Smooth muscle cell (in vitro differentiated cells): ENCODE measurements at regions not wholly inside any gene's neighbourhood (a gene's known extent, or its start where the extent isn't known, plus 50 kb on each side); places are given as distances from the start of the nearest gene placed in this dataset.

Source experiments
- DNase-seq: peaks from one replicate; lab custom pipeline; 2025; ENCODE audit not compliant: unreplicated experiment; lab: John Stamatoyannopoulos, UW
- H2AFZ ChIP-seq: fragments of 200-600 bp; sonication (generic); 2 replicates; pipeline ENCODE4 v1.6.0; 2016; ENCODE audit warnings: antibody characterized with exemption, low read depth, mild to moderate bottlenecking
- H3F3A ChIP-seq: fragments of 200-600 bp; sonication (generic); 2 replicates; pipeline ENCODE4 v1.6.0; 2017; ENCODE audit warnings: antibody characterized with exemption, low read depth
- H3K27ac ChIP-seq: fragments of 200-600 bp; sonication (generic); 2 replicates; pipeline ENCODE4 v1.5.1; 2016; ENCODE audit warnings: low read depth, mild to moderate bottlenecking
- H3K27me3 ChIP-seq: fragments of 200-600 bp; sonication (generic); 2 replicates; pipeline ENCODE4 v1.6.1; 2016; ENCODE audit warnings: low read depth, mild to moderate bottlenecking
- H3K36me3 ChIP-seq: fragments of 200-600 bp; sonication (generic); 2 replicates; pipeline ENCODE4 v1.5.1; 2016; ENCODE audit warnings: low read depth
- H3K4me1 ChIP-seq: fragments of 200-600 bp; sonication (generic); 2 replicates; pipeline ENCODE4 v1.5.1; 2016; ENCODE audit warnings: low read depth
- H3K4me2 ChIP-seq: fragments of 200-600 bp; sonication (generic); 2 replicates; pipeline ENCODE4 v1.6.0; 2016; ENCODE audit warnings: mild to moderate bottlenecking
- H3K4me3 ChIP-seq: fragments of 200-600 bp; sonication (generic); 2 replicates; pipeline ENCODE4 v1.5.1; 2016; ENCODE audit warnings: mild to moderate bottlenecking
- H3K79me2 ChIP-seq: fragments of 200-600 bp; sonication (generic); 2 replicates; pipeline ENCODE4 v1.6.0; 2016; ENCODE audit warnings: low read depth, mild to moderate bottlenecking
- H3K9ac ChIP-seq: fragments of 200-600 bp; sonication (generic); 2 replicates; pipeline ENCODE4 v1.6.0; 2016; ENCODE audit warnings: low read depth
- H3K9me3 ChIP-seq: fragments of 200-600 bp; sonication (generic); replicated peaks from 2 replicates; pipeline ENCODE4 v1.5.1; 2016; ENCODE audit warnings: low read depth
- H4K20me1 ChIP-seq: fragments of 200-600 bp; sonication (generic); 2 replicates; pipeline ENCODE4 v1.6.0; 2016; ENCODE audit warnings: low read depth
- WGBS: methylation state at CpG from one replicate; pipeline ENCODE4 v1.1.7; 2016; ENCODE audit warnings: low lambda C conversion rate; 5-methylcytosine and 5-hydroxymethylcytosine counted together
- TF ChIP-seq, protein P1 (sequence below): fragments of 200-600 bp; sonication (generic); IDR thresholded peaks from 2 replicates; pipeline ENCODE4 v1.5.1; 2017; ENCODE audit warnings: borderline replicate concordance, mild to moderate bottlenecking, antibody characterized with exemption; ENCODE audit not compliant: insufficient read depth, poor library complexity, severe bottlenecking

DNA sequence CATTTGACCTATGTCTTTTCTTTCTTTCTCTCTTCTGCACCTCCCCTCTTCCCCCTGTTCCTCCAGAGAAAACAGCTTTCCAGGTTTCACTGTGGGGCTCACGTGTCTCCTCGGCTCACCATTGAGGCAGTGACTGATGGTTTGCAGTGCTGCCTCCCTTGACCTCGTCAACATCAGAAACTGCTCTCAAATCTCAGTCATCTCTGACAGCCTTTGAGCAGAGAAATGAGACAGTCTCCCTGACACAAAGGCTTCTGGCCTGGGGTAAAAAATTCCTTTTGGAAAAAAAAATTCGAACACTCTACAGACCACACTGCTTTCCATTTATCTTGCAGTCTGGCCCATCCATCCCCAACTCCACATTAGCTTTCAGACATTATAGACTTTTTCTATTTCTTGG, 450.0 kb downstream of the TFAP2B start:
- 55% methylated on average over 4 of the region's 4 CpGs for WGBS
- Histone ChIP-seq H3K27ac (no peak overlapping the region), H3K27me3 (no peaks in the 10 kb centered on the region), H2AFZ (no peak overlapping the region), H3F3A (no peaks in the 10 kb centered on the region), H3K79me2 (no peaks in the 10 kb centered on the region), H4K20me1 (no peaks in the 10 kb centered on the region), H3K4me3 (no peak overlapping the region), H3K4me1 (peaks cover 7% of the 10 kb centered on the region), H3K36me3 (no peaks in the 10 kb centered on the region), H3K9ac (no peak overlapping the region), H3K4me2 (no peak overlapping the region), H3K9me3 (no peaks in the 10 kb centered on the region)
- TF ChIP-seq, protein P1, sequence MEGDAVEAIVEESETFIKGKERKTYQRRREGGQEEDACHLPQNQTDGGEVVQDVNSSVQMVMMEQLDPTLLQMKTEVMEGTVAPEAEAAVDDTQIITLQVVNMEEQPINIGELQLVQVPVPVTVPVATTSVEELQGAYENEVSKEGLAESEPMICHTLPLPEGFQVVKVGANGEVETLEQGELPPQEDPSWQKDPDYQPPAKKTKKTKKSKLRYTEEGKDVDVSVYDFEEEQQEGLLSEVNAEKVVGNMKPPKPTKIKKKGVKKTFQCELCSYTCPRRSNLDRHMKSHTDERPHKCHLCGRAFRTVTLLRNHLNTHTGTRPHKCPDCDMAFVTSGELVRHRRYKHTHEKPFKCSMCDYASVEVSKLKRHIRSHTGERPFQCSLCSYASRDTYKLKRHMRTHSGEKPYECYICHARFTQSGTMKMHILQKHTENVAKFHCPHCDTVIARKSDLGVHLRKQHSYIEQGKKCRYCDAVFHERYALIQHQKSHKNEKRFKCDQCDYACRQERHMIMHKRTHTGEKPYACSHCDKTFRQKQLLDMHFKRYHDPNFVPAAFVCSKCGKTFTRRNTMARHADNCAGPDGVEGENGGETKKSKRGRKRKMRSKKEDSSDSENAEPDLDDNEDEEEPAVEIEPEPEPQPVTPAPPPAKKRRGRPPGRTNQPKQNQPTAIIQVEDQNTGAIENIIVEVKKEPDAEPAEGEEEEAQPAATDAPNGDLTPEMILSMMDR: no peak
- DNase-seq: no peak

DNA sequence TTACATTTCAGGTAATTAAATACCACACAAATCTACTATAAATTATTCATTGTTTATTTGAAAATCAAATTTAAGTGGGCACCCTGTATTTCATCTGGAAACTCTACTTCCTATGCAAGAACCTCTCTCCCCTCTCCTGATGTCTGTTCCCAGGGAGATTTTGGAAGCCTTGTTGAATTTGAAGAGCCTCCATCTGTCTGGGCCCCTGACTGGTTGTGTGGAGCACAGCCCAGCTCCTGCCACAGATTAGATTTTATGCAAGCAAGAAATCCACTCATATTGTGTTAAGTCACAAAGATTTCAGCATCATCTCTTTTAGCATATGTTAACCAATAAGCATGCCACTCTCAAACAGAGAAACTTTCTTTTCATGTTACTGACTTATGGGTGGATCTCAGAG, 451.2 kb downstream of the TFAP2B start:
- H3K36me3 ChIP-seq: no peaks in the 10 kb centered on the region
- H3K9ac ChIP-seq: no peak overlapping the region
- no peak for DNase-seq
- peaks cover 7% of the 10 kb centered on the region for H3K4me1 ChIP-seq
- H4K20me1 ChIP-seq: no peaks in the 10 kb centered on the region
- H3F3A ChIP-seq: no peaks in the 10 kb centered on the region
- H2AFZ ChIP-seq: no peak overlapping the region
- H3K27me3 ChIP-seq: no peaks in the 10 kb centered on the region
- no peaks in the 10 kb centered on the region for H3K9me3 ChIP-seq
- H3K27ac ChIP-seq: no peak overlapping the region
- H3K4me3 ChIP-seq: no peak overlapping the region
- no peak overlapping the region for H3K4me2 ChIP-seq
- no peaks in the 10 kb centered on the region for H3K79me2 ChIP-seq
- TF ChIP-seq, protein P1: no peak

GRCh38 chr6:51271615-51272014, 452.9 kb downstream of the TFAP2B start:
- DNase-seq: no peak
- 67% methylated on average over 1 of the region's 1 CpG for WGBS
- no peak overlapping the region for H3K4me2 ChIP-seq
- no peaks in the 10 kb centered on the region for H3F3A ChIP-seq
- H3K9ac ChIP-seq: no peak overlapping the region
- no peak overlapping the region for H3K4me3 ChIP-seq
- H2AFZ ChIP-seq: no peak overlapping the region
- no peaks in the 10 kb centered on the region for H3K36me3 ChIP-seq
- no peaks in the 10 kb centered on the region for H3K79me2 ChIP-seq
- H3K27ac ChIP-seq: no peak overlapping the region
- H3K27me3 ChIP-seq: no peaks in the 10 kb centered on the region
- TF ChIP-seq, protein P1: no peak
- no peaks in the 10 kb centered on the region for H3K9me3 ChIP-seq
- no peaks in the 10 kb centered on the region for H4K20me1 ChIP-seq
- H3K4me1 ChIP-seq: peaks cover 7% of the 10 kb centered on the region

DNA sequence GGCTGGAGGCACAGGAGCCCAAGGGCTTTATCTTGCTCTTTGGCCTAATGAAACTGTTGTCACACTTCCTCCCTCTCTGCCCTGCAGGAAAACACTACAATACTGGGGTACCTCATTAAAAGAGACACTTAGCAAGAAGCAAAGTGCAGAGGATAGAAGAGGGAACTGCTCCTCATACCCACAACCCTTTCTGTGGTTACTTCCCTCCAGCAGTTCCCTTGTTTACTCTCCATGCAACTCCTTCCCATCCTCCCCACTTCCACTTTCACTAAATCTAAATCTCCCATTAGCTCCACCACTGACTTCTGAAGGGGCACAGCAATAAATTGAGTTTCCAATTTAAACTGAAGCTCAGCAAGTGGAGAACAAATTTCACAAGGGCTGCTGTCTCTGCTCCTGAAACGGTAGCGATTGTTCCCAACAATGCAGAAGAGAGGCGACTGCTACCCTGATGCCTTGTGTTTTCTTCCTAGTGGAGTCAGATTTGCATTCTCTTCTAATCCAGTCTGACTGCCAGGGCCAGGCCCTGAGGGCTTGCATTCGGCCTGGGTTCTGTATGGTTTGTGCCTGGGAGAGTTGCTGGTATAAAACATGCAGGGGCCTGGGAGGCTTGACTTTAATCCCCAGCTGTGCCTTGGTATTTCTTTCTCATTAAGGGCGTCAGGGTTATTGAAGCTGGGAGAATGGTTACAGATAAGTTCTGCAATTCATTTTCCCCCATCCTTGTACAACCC, 454.7 kb downstream of the TFAP2B start:
- Histone ChIP-seq H3K4me3 (no peak overlapping the region), H2AFZ (peak overlapping the region; percentile 38), H3K9me3 (no peaks in the 10 kb centered on the region), H4K20me1 (no peaks in the 10 kb centered on the region), H3F3A (no peaks in the 10 kb centered on the region), H3K9ac (no peak overlapping the region), H3K79me2 (no peaks in the 10 kb centered on the region), H3K27ac (no peak overlapping the region), H3K36me3 (no peaks in the 10 kb centered on the region), H3K4me2 (peak overlapping the region; percentile 70), H3K27me3 (no peaks in the 10 kb centered on the region), H3K4me1 (peaks cover 7% of the 10 kb centered on the region)
- TF ChIP-seq, protein P1: no peak
- WGBS: 13% methylated on average over 5 of the region's 5 CpGs
- DNase-seq: no peak
